ENCODE measurements at regions not wholly inside any gene's neighbourhood (a gene's known extent, or its start where the extent isn't known, plus 50 kb on each side); places are given as distances from the start of the nearest gene placed in this dataset.

DNA sequence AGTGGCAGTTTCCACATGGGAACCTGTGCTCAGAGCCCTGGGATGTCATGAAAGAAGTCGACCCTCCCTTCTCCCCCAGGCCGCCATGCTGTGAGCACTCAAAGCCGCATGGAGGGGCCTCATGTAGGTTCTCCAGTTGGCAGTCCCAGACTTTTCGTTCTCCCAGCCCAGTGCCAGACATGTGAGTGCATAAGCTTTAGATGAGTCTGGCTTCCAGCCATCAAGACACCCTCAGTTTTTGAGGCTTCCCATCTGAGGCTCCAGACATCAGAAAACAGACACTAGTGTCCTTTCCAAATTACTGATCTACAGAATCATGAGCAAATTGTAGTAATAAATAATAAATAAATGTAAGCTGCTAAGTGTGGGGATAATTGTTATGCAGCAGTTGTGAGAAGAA is 136.5 kb upstream of the AGBL1 start:
- H3K4me3 Mint-ChIP-seq, result no peak overlapping the region

GRCh38 chr15:85943791-85944190 is 135.9 kb upstream of the AGBL1 start:
- no peaks in the 10 kb centered on the region for H3K36me3 Mint-ChIP-seq (ENCODE audit: low read depth)
- ATAC-seq, result no peak
- no peaks in the 10 kb centered on the region for H3K9me3 Mint-ChIP-seq

More for the DNA sequence above, 136.5 kb upstream of the AGBL1 start:
- no peaks in the 10 kb centered on the region for H3K27me3 Mint-ChIP-seq
- no peak overlapping the region for H3K27ac Mint-ChIP-seq
- ATAC-seq (no peak), DNase-seq (no peak)
- H3K4me1 Mint-ChIP-seq, result no peaks in the 10 kb centered on the region
- H3K9me3 Mint-ChIP-seq, result no peaks in the 10 kb centered on the region
- no peaks in the 10 kb centered on the region for H3K36me3 Mint-ChIP-seq (ENCODE audit: low read depth)

GRCh38 chr15:85947021-85947420 is 132.7 kb upstream of the AGBL1 start:
- H3K27me3 Mint-ChIP-seq, result peaks cover 2% of the 10 kb centered on the region
- no peaks in the 10 kb centered on the region for H3K9me3 Mint-ChIP-seq
- no peak overlapping the region for H3K4me3 Mint-ChIP-seq
- H3K36me3 Mint-ChIP-seq (ENCODE audit: low read depth), result no peaks in the 10 kb centered on the region
- DNase-seq (no peak), ATAC-seq (no peak)
- no peak overlapping the region for H3K27ac Mint-ChIP-seq
- no peaks in the 10 kb centered on the region for H3K4me1 Mint-ChIP-seq

More at GRCh38 chr15:85943791-85944190, 135.9 kb upstream of the AGBL1 start:
- no peak for DNase-seq
- Mint-ChIP-seq H3K27ac (no peak overlapping the region), H3K27me3 (peaks cover 2% of the 10 kb centered on the region), H3K4me3 (no peak overlapping the region), H3K4me1 (no peaks in the 10 kb centered on the region)

DNA sequence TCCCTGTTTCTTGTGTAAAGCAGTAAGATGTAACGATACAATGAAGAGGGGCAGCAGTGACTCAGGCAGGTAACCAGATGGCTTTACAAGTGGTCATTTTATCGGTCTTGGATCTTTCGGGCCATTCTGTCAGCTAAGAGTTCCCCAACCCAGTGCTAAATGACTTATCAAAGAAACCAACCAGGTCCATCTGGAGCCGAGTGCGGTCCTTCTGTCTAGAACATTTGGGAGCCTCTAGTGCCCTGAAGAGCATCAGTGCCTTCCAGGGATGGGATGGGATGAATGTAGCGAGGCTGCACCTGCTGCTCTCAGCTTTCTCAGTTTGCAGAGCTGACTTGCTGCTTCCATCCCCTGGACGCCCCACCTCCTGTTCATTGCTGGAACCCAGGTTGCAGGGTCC is 131.7 kb upstream of the AGBL1 start:
- ATAC-seq (no peak), DNase-seq (no peak)
- peaks cover 2% of the 10 kb centered on the region for H3K27me3 Mint-ChIP-seq
- H3K27ac Mint-ChIP-seq, result no peak overlapping the region
- no peak overlapping the region for H3K4me3 Mint-ChIP-seq
- H3K36me3 Mint-ChIP-seq (ENCODE audit: low read depth), result no peaks in the 10 kb centered on the region
- H3K4me1 Mint-ChIP-seq, result no peaks in the 10 kb centered on the region
- no peaks in the 10 kb centered on the region for H3K9me3 Mint-ChIP-seq

- Mint-ChIP-seq H3K4me1 (no peaks in the 10 kb centered on the region), H3K27me3 (peaks cover 3% of the 10 kb centered on the region), H3K27ac (no peak overlapping the region), H3K36me3 (ENCODE audit: low read depth) (no peaks in the 10 kb centered on the region), H3K9me3 (no peaks in the 10 kb centered on the region), H3K4me3 (no peak overlapping the region)
- no peak for DNase-seq
- no peak for ATAC-seq
Measured at GRCh38 chr15:85950101-85950500, 129.6 kb upstream of the AGBL1 start.

DNA sequence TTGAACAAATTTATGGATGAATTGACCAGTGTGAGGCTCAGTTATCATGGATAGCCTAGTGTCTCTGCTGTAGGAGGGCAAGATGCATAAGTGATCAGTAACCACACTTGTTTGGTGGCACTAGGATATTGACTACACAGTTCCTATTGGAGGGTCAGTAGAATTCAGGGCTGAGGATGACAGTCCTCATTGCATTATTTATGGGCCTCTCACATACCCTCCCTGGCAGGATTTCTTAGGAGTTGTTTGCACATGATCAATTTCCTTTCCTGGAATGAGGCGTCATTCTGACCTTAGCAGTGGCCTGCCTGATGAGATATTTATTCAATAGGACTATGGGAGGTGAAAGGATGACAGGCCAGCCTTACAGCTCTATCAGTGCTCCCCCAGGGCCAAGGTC is 125.1 kb upstream of the AGBL1 start:
- Mint-ChIP-seq H3K4me3 (no peak overlapping the region), H3K27ac (no peak overlapping the region), H3K9me3 (no peaks in the 10 kb centered on the region), H3K36me3 (ENCODE audit: low read depth) (no peaks in the 10 kb centered on the region), H3K27me3 (peaks cover 2% of the 10 kb centered on the region), H3K4me1 (no peaks in the 10 kb centered on the region)
- DNase-seq, result no peak
- ATAC-seq, result no peak

DNA sequence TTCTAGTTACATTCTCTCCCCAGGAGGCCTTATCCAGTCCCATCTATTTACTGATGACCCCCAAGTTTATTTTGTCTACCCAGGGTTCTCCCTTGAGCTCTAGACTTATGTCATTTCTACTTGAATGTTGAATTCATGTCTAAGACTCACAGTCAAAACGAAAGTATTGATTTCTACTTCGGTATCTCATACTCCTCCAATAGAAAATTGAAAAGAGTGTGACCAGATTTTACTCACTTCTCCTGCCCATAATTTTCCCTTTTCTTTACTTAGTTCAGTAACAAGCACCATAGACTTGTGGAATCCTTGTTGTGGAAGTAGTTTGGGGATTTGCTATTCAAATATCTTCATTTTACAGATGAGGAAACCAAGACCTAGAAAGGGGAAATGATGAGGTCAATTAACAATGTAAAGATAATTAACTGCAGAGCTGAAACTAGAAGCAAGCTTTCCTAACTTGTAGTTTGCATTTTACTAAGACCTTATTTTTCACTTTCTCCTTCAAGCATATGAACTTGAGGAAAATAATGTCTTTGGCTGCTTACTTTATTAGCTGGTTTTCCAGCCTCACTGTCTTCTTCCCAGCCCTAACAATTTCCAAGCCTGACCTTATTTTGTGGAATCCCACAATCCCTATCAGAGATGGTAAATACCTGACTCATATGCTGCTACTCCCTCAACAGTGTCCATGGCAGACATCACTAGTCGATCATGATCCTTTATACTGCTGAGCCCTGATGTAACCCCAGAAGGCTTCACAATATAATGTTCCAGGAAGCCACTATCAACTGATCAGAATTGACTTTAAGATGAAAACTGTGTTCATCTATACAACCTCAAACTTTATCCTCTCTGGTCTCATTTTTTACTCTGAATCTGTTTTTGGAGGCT is 123.9 kb upstream of the AGBL1 start:
- H3K4me3 Mint-ChIP-seq, result no peak overlapping the region
- no peaks in the 10 kb centered on the region for H3K36me3 Mint-ChIP-seq (ENCODE audit: low read depth)
- no peak overlapping the region for H3K27ac Mint-ChIP-seq
- H3K4me1 Mint-ChIP-seq, result no peaks in the 10 kb centered on the region
- ATAC-seq, result no peak
- no peaks in the 10 kb centered on the region for H3K9me3 Mint-ChIP-seq
- H3K27me3 Mint-ChIP-seq, result peaks cover 5% of the 10 kb centered on the region
- DNase-seq, result no peak

DNA sequence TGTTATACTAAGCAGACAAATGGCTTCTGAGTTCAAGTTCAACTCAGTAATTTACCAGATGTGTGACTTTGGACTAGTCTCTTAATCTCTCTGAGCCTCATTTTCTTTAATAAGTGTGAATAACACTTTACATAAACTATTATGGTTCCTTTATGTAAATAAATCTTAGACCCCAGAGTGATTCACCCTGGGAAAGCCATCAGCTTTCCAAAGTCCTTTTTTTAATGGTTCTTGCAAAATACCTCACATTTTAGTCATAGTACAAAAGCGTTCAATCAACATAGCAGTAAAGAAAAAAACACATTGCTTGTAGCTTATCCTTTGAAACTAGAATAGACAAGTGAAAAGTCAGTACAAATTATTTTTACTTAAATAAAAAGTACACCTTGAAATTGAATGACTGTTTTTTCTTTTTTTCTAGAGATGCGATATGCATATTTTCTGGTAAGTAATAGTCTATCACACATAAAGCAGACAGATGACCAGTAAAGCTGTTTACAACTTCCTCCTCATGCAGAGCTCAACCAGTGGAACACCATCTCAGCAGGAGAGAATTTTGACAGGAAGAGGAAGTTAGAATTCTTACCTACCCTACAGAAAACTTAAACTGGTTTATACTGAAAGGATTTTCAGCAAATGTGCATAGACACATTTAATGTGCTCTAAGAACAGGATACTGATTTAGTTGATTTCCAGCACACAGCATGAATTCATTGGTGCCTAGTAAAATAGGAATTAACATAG is 123.0 kb upstream of the AGBL1 start:
- H3K27ac Mint-ChIP-seq, result no peak overlapping the region
- no peaks in the 10 kb centered on the region for H3K9me3 Mint-ChIP-seq
- H3K27me3 Mint-ChIP-seq, result peaks cover 5% of the 10 kb centered on the region
- H3K36me3 Mint-ChIP-seq (ENCODE audit: low read depth), result no peaks in the 10 kb centered on the region
- DNase-seq, result no peak
- no peak for ATAC-seq
- H3K4me1 Mint-ChIP-seq, result no peaks in the 10 kb centered on the region
- no peak overlapping the region for H3K4me3 Mint-ChIP-seq

- DNase-seq, result no peak
- Mint-ChIP-seq H3K36me3 (ENCODE audit: low read depth) (no peaks in the 10 kb centered on the region), H3K27me3 (peaks cover 3% of the 10 kb centered on the region), H3K9me3 (no peaks in the 10 kb centered on the region), H3K4me3 (no peak overlapping the region), H3K27ac (no peak overlapping the region), H3K4me1 (no peaks in the 10 kb centered on the region)
- ATAC-seq, result no peak
Measured at GRCh38 chr15:85959611-85960010, 120.1 kb upstream of the AGBL1 start.

DNA sequence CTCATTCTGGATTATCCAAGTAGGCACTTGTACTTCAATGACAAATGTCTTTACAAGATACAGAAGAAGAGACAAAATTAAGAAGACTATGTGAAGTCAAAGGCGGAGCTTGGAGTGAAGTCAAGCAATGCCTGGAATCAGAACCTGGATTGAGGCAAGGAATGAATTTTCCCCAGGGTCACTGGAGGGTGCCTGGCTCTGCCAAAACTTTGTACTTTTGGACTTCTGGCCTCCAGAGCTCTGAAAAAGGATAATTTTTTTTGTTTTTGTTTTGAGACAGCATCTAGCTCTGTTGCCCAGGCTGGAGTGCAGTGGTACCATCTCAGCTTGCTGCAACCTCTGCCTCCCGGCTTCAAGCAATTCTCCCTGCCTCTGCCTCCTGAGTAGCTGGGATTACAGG is 119.3 kb upstream of the AGBL1 start:
- Mint-ChIP-seq H3K9me3 (no peaks in the 10 kb centered on the region), H3K27ac (no peak overlapping the region), H3K4me3 (no peak overlapping the region)

GRCh38 chr15:85961821-85962220 is 117.8 kb upstream of the AGBL1 start:
- no peak for DNase-seq
- H3K4me3 Mint-ChIP-seq, result no peak overlapping the region
- no peaks in the 10 kb centered on the region for H3K9me3 Mint-ChIP-seq
- no peaks in the 10 kb centered on the region for H3K4me1 Mint-ChIP-seq
- H3K27ac Mint-ChIP-seq, result no peak overlapping the region
- H3K36me3 Mint-ChIP-seq (ENCODE audit: low read depth), result no peaks in the 10 kb centered on the region
- no peak for ATAC-seq
- H3K27me3 Mint-ChIP-seq, result peaks cover 9% of the 10 kb centered on the region

More for the DNA sequence above, 119.3 kb upstream of the AGBL1 start:
- no peak for ATAC-seq
- DNase-seq, result no peak
- Mint-ChIP-seq H3K4me1 (no peaks in the 10 kb centered on the region), H3K36me3 (ENCODE audit: low read depth) (no peaks in the 10 kb centered on the region), H3K27me3 (peaks cover 3% of the 10 kb centered on the region)

GRCh38 chr15:85963262-85963760 is 116.4 kb upstream of the AGBL1 start:
- Mint-ChIP-seq H3K9me3 (no peaks in the 10 kb centered on the region), H3K27ac (no peak overlapping the region), H3K27me3 (peaks cover 9% of the 10 kb centered on the region), H3K4me1 (no peaks in the 10 kb centered on the region), H3K36me3 (ENCODE audit: low read depth) (no peaks in the 10 kb centered on the region), H3K4me3 (no peak overlapping the region)
- ATAC-seq, result no peak
- no peak for DNase-seq

- DNase-seq (no peak), ATAC-seq (no peak)
- H3K9me3 Mint-ChIP-seq, result no peaks in the 10 kb centered on the region
- no peaks in the 10 kb centered on the region for H3K4me1 Mint-ChIP-seq
- peaks cover 9% of the 10 kb centered on the region for H3K27me3 Mint-ChIP-seq
- H3K36me3 Mint-ChIP-seq (ENCODE audit: low read depth), result no peaks in the 10 kb centered on the region
- no peak overlapping the region for H3K4me3 Mint-ChIP-seq
- H3K27ac Mint-ChIP-seq, result no peak overlapping the region
Measured at GRCh38 chr15:85964471-85964870, 115.2 kb upstream of the AGBL1 start.

DNA sequence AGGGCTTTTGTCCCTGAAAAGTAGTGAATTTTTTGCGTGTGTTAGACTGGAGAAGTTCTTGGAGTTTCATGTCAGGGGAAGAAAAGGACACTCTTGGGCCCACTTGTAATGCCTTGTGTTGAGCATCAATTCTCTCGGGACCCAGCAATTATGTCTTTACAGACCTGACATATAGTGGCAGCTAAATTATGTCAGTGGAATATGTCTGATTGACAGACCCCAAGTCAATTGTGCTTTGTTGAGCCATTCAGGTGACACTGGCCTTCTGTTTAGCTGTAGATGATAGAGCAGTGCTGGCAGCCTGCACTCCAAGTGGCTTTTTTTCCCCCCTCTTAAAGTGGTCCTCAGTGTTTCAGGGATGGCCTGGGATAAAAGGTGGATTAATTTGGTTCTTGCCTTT is 112.1 kb upstream of the AGBL1 start:
- Mint-ChIP-seq H3K27ac (no peak overlapping the region), H3K4me1 (no peaks in the 10 kb centered on the region), H3K9me3 (no peaks in the 10 kb centered on the region), H3K36me3 (ENCODE audit: low read depth) (no peaks in the 10 kb centered on the region), H3K27me3 (peaks cover 14% of the 10 kb centered on the region), H3K4me3 (no peak overlapping the region)
- no peak for ATAC-seq
- no peak for DNase-seq
